Stromal cell of bone marrow (primary cell): ENCODE measurements at regions not wholly inside any gene's neighbourhood (a gene's known extent, or its start where the extent isn't known, plus 50 kb on each side); places are given as distances from the start of the nearest gene placed in this dataset.

Experiments used
- DNase-seq: peaks from one replicate; pipeline ENCODE4 v3.0.0-alpha.2; 2012; ENCODE audit warnings: low read depth

GRCh38 chr17:33514369-33514768, 221.3 kb upstream of the ASIC2 start:
- no peak for DNase-seq

GRCh38 chr17:33515974-33516373, 222.9 kb upstream of the ASIC2 start:
- no peak for DNase-seq

- no peak for DNase-seq
Measured at GRCh38 chr17:33516645-33517044, 223.6 kb upstream of the ASIC2 start.

GRCh38 chr17:33517746-33518145, 224.7 kb upstream of the ASIC2 start:
- DNase-seq, result no peak

- no peak for DNase-seq
Measured at GRCh38 chr17:33519692-33520091, 226.6 kb upstream of the ASIC2 start.

- no peak for DNase-seq
Measured at GRCh38 chr17:33520426-33521330, 227.6 kb upstream of the ASIC2 start.

- no peak for DNase-seq
Measured at GRCh38 chr17:33521784-33522183, 228.7 kb upstream of the ASIC2 start.

- DNase-seq, result no peak
Measured at GRCh38 chr17:33522623-33523022, 229.5 kb upstream of the ASIC2 start.

GRCh38 chr17:33523577-33523981, 230.5 kb upstream of the ASIC2 start:
- no peak for DNase-seq

GRCh38 chr17:33525186-33525585, 232.1 kb upstream of the ASIC2 start:
- no peak for DNase-seq

- DNase-seq, result no peak
Measured at GRCh38 chr17:33526717-33527116, 233.6 kb upstream of the ASIC2 start.

GRCh38 chr17:33527290-33527689, 234.2 kb upstream of the ASIC2 start:
- no peak for DNase-seq

GRCh38 chr17:33528846-33529245, 235.8 kb upstream of the ASIC2 start:
- no peak for DNase-seq

- DNase-seq, result no peak
Measured at GRCh38 chr17:33529816-33530215, 236.7 kb upstream of the ASIC2 start.

GRCh38 chr17:33531311-33531710, 238.2 kb upstream of the ASIC2 start:
- DNase-seq, result no peak

- no peak for DNase-seq
Measured at GRCh38 chr17:33534087-33534486, 241.0 kb upstream of the ASIC2 start.

GRCh38 chr17:33545124-33545523, 252.0 kb upstream of the ASIC2 start:
- no peak for DNase-seq

- DNase-seq, result no peak
Measured at GRCh38 chr17:33550261-33550660, 257.2 kb upstream of the ASIC2 start.

- DNase-seq, result no peak
Measured at GRCh38 chr17:33551075-33551474, 258.0 kb upstream of the ASIC2 start.

- no peak for DNase-seq
Measured at GRCh38 chr17:33551911-33552310, 258.8 kb upstream of the ASIC2 start.

- no peak for DNase-seq
Measured at GRCh38 chr17:33560165-33560564, 267.1 kb upstream of the ASIC2 start.

- DNase-seq, result no peak
Measured at GRCh38 chr17:33560871-33561270, 267.8 kb upstream of the ASIC2 start.

- no peak for DNase-seq
Measured at GRCh38 chr17:33561569-33562334, 268.7 kb upstream of the ASIC2 start.
